Hepatocyte (in vitro differentiated cells): ENCODE measurements at regions not wholly inside any gene's neighbourhood (a gene's known extent, or its start where the extent isn't known, plus 50 kb on each side); places are given as distances from the start of the nearest gene placed in this dataset.

Experiments
- EZH2 ChIP-seq: fragments of 200-600 bp; sonication (generic); IDR thresholded peaks from 2 replicates; pipeline ENCODE4 v1.6.1; 2016; ENCODE audit warnings: antibody characterized with exemption, mild to moderate bottlenecking, borderline replicate concordance
- EZH2phosphoT487 ChIP-seq: fragments of 200-600 bp; sonication (generic); IDR thresholded peaks from one replicate; pipeline ENCODE4 v1.6.1; 2018; ENCODE audit warnings: antibody characterized with exemption, mild to moderate bottlenecking, low read depth, moderate library complexity; ENCODE audit not compliant: unreplicated experiment, severe bottlenecking
- TF ChIP-seq, protein P1 (sequence below): fragments of 200-600 bp; sonication (generic); IDR thresholded peaks from 2 replicates; pipeline ENCODE4 v1.5.1; 2016; ENCODE audit warnings: antibody characterized with exemption, mild to moderate bottlenecking; ENCODE audit not compliant: poor library complexity

DNA sequence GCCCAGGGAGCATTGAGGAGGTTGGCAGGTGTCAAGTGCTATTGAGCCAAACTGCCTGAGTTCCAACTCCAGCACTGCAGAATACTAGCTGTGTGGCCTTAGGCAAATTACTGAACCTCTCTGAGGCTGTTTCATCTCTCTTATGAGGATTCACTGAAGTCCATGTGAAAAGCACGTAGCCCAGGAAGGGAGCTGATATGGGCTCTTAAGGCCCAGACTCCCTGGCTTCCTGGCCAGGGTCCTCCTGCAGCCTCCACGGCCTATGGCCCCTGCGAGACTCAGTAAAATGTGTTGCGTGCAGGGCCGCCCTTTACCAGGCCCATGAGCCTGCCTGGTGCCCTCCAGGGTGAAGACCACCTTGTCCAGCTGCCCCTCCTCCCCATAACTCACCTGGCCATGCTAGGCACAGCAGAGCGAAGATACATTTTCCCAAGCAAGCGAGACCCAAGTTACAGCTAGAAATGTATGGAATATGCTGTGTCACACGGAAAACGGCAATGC, 133.7 kb upstream of the TNRC6C start:
- TF ChIP-seq, protein P1, sequence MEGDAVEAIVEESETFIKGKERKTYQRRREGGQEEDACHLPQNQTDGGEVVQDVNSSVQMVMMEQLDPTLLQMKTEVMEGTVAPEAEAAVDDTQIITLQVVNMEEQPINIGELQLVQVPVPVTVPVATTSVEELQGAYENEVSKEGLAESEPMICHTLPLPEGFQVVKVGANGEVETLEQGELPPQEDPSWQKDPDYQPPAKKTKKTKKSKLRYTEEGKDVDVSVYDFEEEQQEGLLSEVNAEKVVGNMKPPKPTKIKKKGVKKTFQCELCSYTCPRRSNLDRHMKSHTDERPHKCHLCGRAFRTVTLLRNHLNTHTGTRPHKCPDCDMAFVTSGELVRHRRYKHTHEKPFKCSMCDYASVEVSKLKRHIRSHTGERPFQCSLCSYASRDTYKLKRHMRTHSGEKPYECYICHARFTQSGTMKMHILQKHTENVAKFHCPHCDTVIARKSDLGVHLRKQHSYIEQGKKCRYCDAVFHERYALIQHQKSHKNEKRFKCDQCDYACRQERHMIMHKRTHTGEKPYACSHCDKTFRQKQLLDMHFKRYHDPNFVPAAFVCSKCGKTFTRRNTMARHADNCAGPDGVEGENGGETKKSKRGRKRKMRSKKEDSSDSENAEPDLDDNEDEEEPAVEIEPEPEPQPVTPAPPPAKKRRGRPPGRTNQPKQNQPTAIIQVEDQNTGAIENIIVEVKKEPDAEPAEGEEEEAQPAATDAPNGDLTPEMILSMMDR: no peak
- TF ChIP-seq EZH2phosphoT487 (no peak), EZH2 (no peak)
